SK-N-SH (cell line): ENCODE measurements at regions not wholly inside any gene's neighbourhood (a gene's known extent, or its start where the extent isn't known, plus 50 kb on each side); places are given as distances from the start of the nearest gene placed in this dataset.

Source experiments
- CTCF ChIA-PET: fragments of 300-600, 350-600 bp; formaldehyde crosslinking; extraction: SDS; loops from one replicate; lab custom pipeline; 2021; lab: Yijun Ruan, JAX
- POLR2A ChIA-PET: fragments of 350-600 bp; sonication (Branson Sonifier 250); formaldehyde crosslinking; extraction: SDS; loops from one replicate; lab custom pipeline; 2020; ENCODE audit warnings: antibody characterized with exemption, inconsistent platforms; lab: Yijun Ruan, JAX
- DNase-seq: peaks from one replicate; pipeline ENCODE4 v3.0.0; 2012
- H2AFZ ChIP-seq: fragments of 200-600 bp; sonication (generic); 2 replicates; pipeline ENCODE4 v1.8.1; 2016; ENCODE audit warnings: antibody characterized with exemption, mild to moderate bottlenecking, low read depth
- H3F3A ChIP-seq: fragments of 200-600 bp; sonication (generic); replicated peaks from 2 replicates; pipeline ENCODE3; 2016; ENCODE audit warnings: antibody characterized with exemption, mild to moderate bottlenecking; ENCODE audit not compliant: insufficient read depth
- H3K27ac ChIP-seq, 2 experiments: fragments of 200-500 bp in 1 of 2; fragments of 200-600 bp in 1 of 2; sonication (Bioruptor generic) in 1 of 2; sonication (generic), shearing (Covaris generic) in 1 of 2; 2 replicates each; pipeline versions ENCODE4 v1.5.1 to v1.6.1; 2014 to 2016; ENCODE audit warnings: low read depth in 2 of 2, inconsistent platforms in 1 of 2, low read length in 1 of 2, mild to moderate bottlenecking in 1 of 2, mixed read lengths in 1 of 2
- H3K27me3 ChIP-seq: fragments of 200-600 bp; sonication (generic), shearing (Covaris generic); 2 replicates; pipeline ENCODE4 v1.6.1; 2016; ENCODE audit warnings: mixed run types; ENCODE audit not compliant: insufficient read depth
- H3K36me3 ChIP-seq, 2 experiments: fragments of 200-500 bp in 1 of 2; fragments of 200-600 bp in 1 of 2; sonication (Bioruptor generic) in 1 of 2; sonication (generic) in 1 of 2; replicated peaks in 1 of 2; 2 replicates each; pipeline versions ENCODE3 to v1.5.1; 2014 to 2016; ENCODE audit warnings: low read length in 1 of 2, mild to moderate bottlenecking in 1 of 2; ENCODE audit not compliant: insufficient read depth in 2 of 2, control insufficient read depth in 1 of 2
- H3K4me1 ChIP-seq, 2 experiments: fragments of 200-500 bp in 1 of 2; fragments of 200-600 bp in 1 of 2; sonication (Bioruptor generic) in 1 of 2; sonication (generic), shearing (Covaris generic) in 1 of 2; 2 replicates each; pipeline versions ENCODE4 v1.5.1 to v1.6.1; 2014 to 2016; ENCODE audit warnings: low read depth in 1 of 2, low read length in 1 of 2, mixed run types in 1 of 2; ENCODE audit not compliant: insufficient read depth in 2 of 2, control insufficient read depth in 1 of 2
- H3K4me2 ChIP-seq: fragments of 200-600 bp; sonication (generic), shearing (Covaris generic); 2 replicates; pipeline ENCODE4 v1.6.1; 2017; ENCODE audit warnings: mixed run types
- H3K4me3 ChIP-seq, 2 experiments: fragments of 200-500 bp in 1 of 2; fragments of 200-600 bp in 1 of 2; sonication (Bioruptor generic) in 1 of 2; sonication (generic), shearing (Covaris generic) in 1 of 2; 2 replicates each; pipeline versions ENCODE4 v1.5.1 to v1.8.1; 2014 to 2016; ENCODE audit warnings: low read depth in 2 of 2, inconsistent platforms in 1 of 2, low read length in 1 of 2, mild to moderate bottlenecking in 1 of 2, mixed read lengths in 1 of 2, moderate library complexity in 1 of 2
- H3K79me2 ChIP-seq: fragments of 200-600 bp; sonication (generic); 2 replicates; pipeline ENCODE4 v1.8.1; 2017; ENCODE audit warnings: mild to moderate bottlenecking; ENCODE audit not compliant: insufficient read depth
- H3K9ac ChIP-seq: fragments of 200-600 bp; sonication (generic); 2 replicates; pipeline ENCODE4 v1.6.1; 2017; ENCODE audit warnings: mixed run types
- H3K9me2 ChIP-seq: fragments of 200-600 bp; sonication (generic); 2 replicates; pipeline ENCODE4 v1.6.1; 2017; ENCODE audit warnings: mixed run types
- H3K9me3 ChIP-seq: fragments of 200-600 bp; sonication (generic); 2 replicates; pipeline ENCODE4 v1.6.1; 2017; ENCODE audit warnings: mixed run types, mild to moderate bottlenecking, moderate library complexity
- H4K20me1 ChIP-seq: fragments of 200-600 bp; sonication (generic); 2 replicates; pipeline ENCODE4 v1.6.1; 2017; ENCODE audit warnings: mild to moderate bottlenecking, mixed run types; ENCODE audit not compliant: insufficient read depth
- ELF1 ChIP-seq: IDR thresholded peaks from 2 replicates; pipeline ENCODE4 v1.4.0; 2012
- EP300 ChIP-seq, 2 experiments: IDR thresholded peaks; 2 replicates each; pipeline versions ENCODE4 v1.4.0 to v1.6.1; 2012; ENCODE audit warnings: borderline replicate concordance in 1 of 2, low read depth in 1 of 2, low read length in 1 of 2
- FOSL2 ChIP-seq: IDR thresholded peaks from 2 replicates; pipeline ENCODE4 v1.4.0; 2012; ENCODE audit warnings: low read depth, mild to moderate bottlenecking, moderate library complexity, borderline replicate concordance
- FOXJ3 ChIP-seq: sonication (generic); formaldehyde crosslinking; IDR thresholded peaks from 2 replicates; pipeline ENCODE4 v1.5.1; 2020; ENCODE audit warnings: mild to moderate bottlenecking, missing genetic modification reagents
- GABPA ChIP-seq: IDR thresholded peaks from 2 replicates; pipeline ENCODE4 v1.4.0; 2012; ENCODE audit warnings: low read depth, mild to moderate bottlenecking
- GATA2 ChIP-seq: sonication (generic); formaldehyde crosslinking; IDR thresholded peaks from 2 replicates; pipeline ENCODE4 v1.5.0; 2020; ENCODE audit warnings: mild to moderate bottlenecking, missing genetic modification reagents
- NRF1 ChIP-seq: IDR thresholded peaks from 2 replicates; pipeline ENCODE4 v1.6.1; 2012; ENCODE audit warnings: low read depth, mild to moderate bottlenecking, low read length
- POLR2AphosphoS5 ChIP-seq: IDR thresholded peaks from 2 replicates; pipeline ENCODE4 v1.6.1; 2012; ENCODE audit warnings: low read depth, low read length
- REST ChIP-seq: IDR thresholded peaks from 2 replicates; pipeline ENCODE4 v1.6.1; 2012; ENCODE audit warnings: mild to moderate bottlenecking, low read depth, low read length, moderate library complexity
- RFX5 ChIP-seq: IDR thresholded peaks from 2 replicates; pipeline ENCODE4 v1.6.1; 2012; ENCODE audit warnings: mild to moderate bottlenecking, improper control_type of control experiment, low read length
- RXRA ChIP-seq: IDR thresholded peaks from 2 replicates; pipeline ENCODE4 v1.4.0; 2012; ENCODE audit warnings: low read depth, mild to moderate bottlenecking, borderline replicate concordance
- TCF12 ChIP-seq: IDR thresholded peaks from 2 replicates; pipeline ENCODE4 v1.4.0; 2012
- USF2 ChIP-seq: fragments of 150-350 bp; IDR thresholded peaks from 2 replicates; pipeline ENCODE4 v1.6.1; 2017; ENCODE audit warnings: antibody characterized with exemption, low read length, low read depth, borderline replicate concordance
- YY1 ChIP-seq: IDR thresholded peaks from 2 replicates; pipeline ENCODE4 v1.4.0; 2012; ENCODE audit warnings: low read depth, mild to moderate bottlenecking
- ZBTB33 ChIP-seq: IDR thresholded peaks from 2 replicates; pipeline ENCODE4 v1.4.0; 2012; ENCODE audit warnings: low read depth, borderline replicate concordance
- WGBS: methylation state at CpG from one replicate; pipeline ENCODE4 v1.1.6; 2017; ENCODE audit warnings: low lambda C conversion rate; 5-methylcytosine and 5-hydroxymethylcytosine counted together
- TF ChIP-seq, protein P1 (sequence below): fragments of 200-600 bp; sonication (generic); IDR thresholded peaks from 2 replicates; pipeline ENCODE4 v1.6.1; 2017; ENCODE audit warnings: antibody characterized with exemption, mild to moderate bottlenecking, moderate library complexity

DNA sequence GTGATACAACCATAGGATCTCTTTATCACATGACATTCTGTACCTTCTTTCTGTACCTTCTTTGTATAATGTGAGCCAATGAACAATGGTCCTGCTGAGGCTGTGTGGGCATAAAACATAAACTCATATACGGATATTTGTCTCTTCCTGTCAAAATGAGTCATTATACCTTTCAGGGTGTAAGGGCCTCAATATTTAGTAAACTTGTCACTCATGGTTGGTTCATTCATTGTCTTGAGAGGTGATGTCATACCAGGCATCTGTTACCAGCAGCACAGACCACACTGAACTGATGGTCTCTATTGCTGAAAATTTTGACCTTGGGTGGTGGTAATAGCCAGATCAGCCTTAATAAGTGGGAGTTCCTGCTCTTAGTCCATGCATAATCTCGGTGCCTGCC is 287.6 kb upstream of the TPK1 start:
- DNase-seq = no peak
- Histone ChIP-seq H3F3A (no peaks in the 10 kb centered on the region), H3K36me3 (no peaks in the 10 kb centered on the region), H3K79me2 (no peaks in the 10 kb centered on the region), H3K9me3 (no peaks in the 10 kb centered on the region), H3K27ac (no peak overlapping the region), H3K4me2 (no peak overlapping the region), H3K27me3 (no peaks in the 10 kb centered on the region), H2AFZ (no peak overlapping the region), H4K20me1 (no peaks in the 10 kb centered on the region), H3K4me1 (no peaks in the 10 kb centered on the region), H3K4me3 (no peak overlapping the region), H3K9ac (no peak overlapping the region), H3K9me2 (no peaks in the 10 kb centered on the region)
- ChIA-PET POLR2A (no interaction called here), CTCF (no interaction called here)
- TF ChIP-seq POLR2AphosphoS5 = no peak
- TF ChIP-seq ZBTB33 = no peak
- no peak for TF ChIP-seq FOSL2
- TF ChIP-seq NRF1 = no peak
- no peak for TF ChIP-seq GABPA
- no peak for TF ChIP-seq YY1
- 8% methylated on average over 2 of the region's 2 CpGs for WGBS

DNA sequence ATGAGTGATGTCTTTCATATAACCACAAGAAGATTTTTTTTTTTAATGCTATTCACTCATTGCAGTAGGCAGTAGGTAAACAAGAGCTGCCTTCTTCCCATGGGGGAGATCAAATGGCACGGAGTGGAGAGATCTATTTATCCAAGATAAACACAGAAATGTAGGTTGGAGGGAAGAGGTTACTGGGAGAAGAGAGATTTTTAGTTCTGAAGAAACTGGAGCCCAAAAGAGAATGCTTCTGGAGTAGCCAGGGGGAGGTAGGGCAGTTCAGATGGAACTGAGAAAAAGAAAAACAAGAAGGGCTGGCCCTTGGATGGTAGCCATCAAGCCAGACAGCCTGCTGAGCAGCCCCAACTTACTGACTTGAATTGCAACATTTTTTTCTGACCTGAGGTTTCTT is 270.1 kb upstream of the TPK1 start:
- TF ChIP-seq GATA2 (no peak), USF2 (no peak)
- POLR2A ChIA-PET = no interaction called here

GRCh38 chr7:145105561-145105960 is 269.7 kb upstream of the TPK1 start:
- no peaks in the 10 kb centered on the region for H4K20me1 ChIP-seq
- POLR2A ChIA-PET = no interaction called here
- no peak for TF ChIP-seq TCF12
- no peak for TF ChIP-seq EP300 (IDR thresholded peaks at IDR 0.05; ENCODE audit: borderline replicate concordance in 1 of 2, low read depth in 1 of 2, low read length in 1 of 2)
- no peak for TF ChIP-seq RFX5
- TF ChIP-seq RXRA = no peak
- TF ChIP-seq FOXJ3 (CRISPR knock-in tag) = no peak
- TF ChIP-seq, protein P1, sequence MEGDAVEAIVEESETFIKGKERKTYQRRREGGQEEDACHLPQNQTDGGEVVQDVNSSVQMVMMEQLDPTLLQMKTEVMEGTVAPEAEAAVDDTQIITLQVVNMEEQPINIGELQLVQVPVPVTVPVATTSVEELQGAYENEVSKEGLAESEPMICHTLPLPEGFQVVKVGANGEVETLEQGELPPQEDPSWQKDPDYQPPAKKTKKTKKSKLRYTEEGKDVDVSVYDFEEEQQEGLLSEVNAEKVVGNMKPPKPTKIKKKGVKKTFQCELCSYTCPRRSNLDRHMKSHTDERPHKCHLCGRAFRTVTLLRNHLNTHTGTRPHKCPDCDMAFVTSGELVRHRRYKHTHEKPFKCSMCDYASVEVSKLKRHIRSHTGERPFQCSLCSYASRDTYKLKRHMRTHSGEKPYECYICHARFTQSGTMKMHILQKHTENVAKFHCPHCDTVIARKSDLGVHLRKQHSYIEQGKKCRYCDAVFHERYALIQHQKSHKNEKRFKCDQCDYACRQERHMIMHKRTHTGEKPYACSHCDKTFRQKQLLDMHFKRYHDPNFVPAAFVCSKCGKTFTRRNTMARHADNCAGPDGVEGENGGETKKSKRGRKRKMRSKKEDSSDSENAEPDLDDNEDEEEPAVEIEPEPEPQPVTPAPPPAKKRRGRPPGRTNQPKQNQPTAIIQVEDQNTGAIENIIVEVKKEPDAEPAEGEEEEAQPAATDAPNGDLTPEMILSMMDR = no peak
- TF ChIP-seq REST = no peak
- no peak for TF ChIP-seq ELF1

More for the DNA sequence above, 270.1 kb upstream of the TPK1 start:
- Histone ChIP-seq H3K27me3 (no peaks in the 10 kb centered on the region), H3K9me3 (no peaks in the 10 kb centered on the region), H4K20me1 (no peaks in the 10 kb centered on the region), H3K4me3 (no peak overlapping the region), H3F3A (no peaks in the 10 kb centered on the region), H3K27ac (no peak overlapping the region), H3K4me2 (no peak overlapping the region), H3K79me2 (no peaks in the 10 kb centered on the region), H3K4me1 (no peaks in the 10 kb centered on the region), H3K9me2 (no peaks in the 10 kb centered on the region), H3K9ac (no peak overlapping the region), H2AFZ (no peak overlapping the region), H3K36me3 (no peaks in the 10 kb centered on the region)
- WGBS = 0% methylated on average over 1 of the region's 1 CpG
- no peak for DNase-seq
- CTCF ChIA-PET = no interaction called here

More at GRCh38 chr7:145105561-145105960, 269.7 kb upstream of the TPK1 start:
- H3K9me3 ChIP-seq = no peaks in the 10 kb centered on the region
- no peak overlapping the region for H3K9ac ChIP-seq
- DNase-seq = no peak
- CTCF ChIA-PET = no interaction called here
- no peaks in the 10 kb centered on the region for H3K27me3 ChIP-seq
- no peak overlapping the region for H3K4me2 ChIP-seq
- no peaks in the 10 kb centered on the region for H3K79me2 ChIP-seq
- no peaks in the 10 kb centered on the region for H3F3A ChIP-seq
- 12% methylated on average over 2 of the region's 2 CpGs for WGBS
- H3K36me3 ChIP-seq = no peaks in the 10 kb centered on the region
- H3K9me2 ChIP-seq = no peaks in the 10 kb centered on the region
- no peak overlapping the region for H2AFZ ChIP-seq
- no peak overlapping the region for H3K27ac ChIP-seq
- H3K4me3 ChIP-seq = no peak overlapping the region
- H3K4me1 ChIP-seq = no peaks in the 10 kb centered on the region
